Mucosa of rectum (tissue), 2 donors: ENCODE measurements at regions not wholly inside any gene's neighbourhood (a gene's known extent, or its start where the extent isn't known, plus 50 kb on each side); places are given as distances from the start of the nearest gene placed in this dataset.

Experiments
- H3K27ac ChIP-seq, 2 donors: one replicate each; pipeline ENCODE4 v1.7.0; 2013; ENCODE audit warnings: inconsistent platforms in 2 of 2, low read depth in 2 of 2, low read length in 2 of 2
- H3K27me3 ChIP-seq, 2 donors: one replicate each; pipeline ENCODE4 v1.7.0; 2013; ENCODE audit warnings: low read length in 2 of 2; ENCODE audit not compliant: control insufficient read depth in 2 of 2, insufficient read depth in 2 of 2
- H3K36me3 ChIP-seq, 2 donors: one replicate each; pipeline ENCODE4 v1.7.0; 2013; ENCODE audit warnings: low read length in 2 of 2; ENCODE audit not compliant: control insufficient read depth in 2 of 2, insufficient read depth in 2 of 2
- H3K4me1 ChIP-seq, 2 donors: one replicate each; pipeline ENCODE4 v1.7.0; 2013; ENCODE audit warnings: low read length in 2 of 2, mild to moderate bottlenecking in 1 of 2; ENCODE audit not compliant: control insufficient read depth in 2 of 2, insufficient read depth in 2 of 2
- H3K4me3 ChIP-seq, 2 donors: one replicate each; pipeline ENCODE4 v1.7.0; 2013; ENCODE audit warnings: low read length in 2 of 2
- H3K9ac ChIP-seq, 2 donors: one replicate each; pipeline ENCODE4 v1.7.0; 2013; ENCODE audit warnings: low read length in 2 of 2, low read depth in 1 of 2, mild to moderate bottlenecking in 1 of 2
- H3K9me3 ChIP-seq, 2 donors: one replicate each; pipeline ENCODE4 v1.7.0; 2013; ENCODE audit warnings: low read length in 2 of 2; ENCODE audit not compliant: control insufficient read depth in 2 of 2
- donor health status: healthy.
- donor health status: Normal muscosa, but diverticular disease.

GRCh38 chr2:128552806-128553551, 234.3 kb upstream of the HS6ST1 start:
- no peak overlapping the region for H3K9ac ChIP-seq
- no peaks in the 10 kb centered on the region for H3K4me1 ChIP-seq

DNA sequence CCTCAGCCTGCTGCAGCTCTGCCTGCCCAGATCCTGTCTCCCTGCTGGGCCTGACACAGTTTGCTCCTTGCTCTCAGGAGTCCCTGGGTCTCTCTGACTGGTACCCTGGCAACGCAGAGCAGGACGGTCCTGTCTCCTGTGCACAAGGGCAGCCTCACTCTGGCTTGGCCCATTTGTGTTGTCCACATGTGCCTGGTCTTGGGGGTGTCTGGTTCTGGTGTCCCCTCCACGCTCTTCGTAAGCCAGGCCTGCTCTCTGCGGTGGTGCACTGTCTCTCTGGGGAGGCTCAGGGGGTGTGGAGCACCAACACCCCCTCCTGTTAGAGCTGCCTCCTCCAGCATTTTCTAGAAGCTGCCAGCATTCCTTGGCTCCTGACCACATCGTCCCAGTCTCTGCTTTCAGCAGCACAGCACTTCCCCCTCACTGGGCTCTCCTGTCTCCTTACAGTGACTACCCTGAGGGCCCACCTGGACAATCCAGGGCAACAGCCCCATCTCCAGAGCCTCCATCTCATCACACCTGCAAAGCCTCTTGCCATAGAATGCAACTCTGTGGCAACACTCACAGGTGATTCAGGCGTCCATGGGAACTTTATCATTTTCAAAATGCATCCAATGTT, 235.6 kb upstream of the HS6ST1 start:
- Histone ChIP-seq H3K36me3 (no peaks in the 10 kb centered on the region), H3K27me3 (no peaks in the 10 kb centered on the region), H3K9me3 (no peaks in the 10 kb centered on the region), H3K4me1 (no peaks in the 10 kb centered on the region), H3K9ac (no peak overlapping the region), H3K4me3 (no peak overlapping the region), H3K27ac (no peak overlapping the region)

More at GRCh38 chr2:128552806-128553551, 234.3 kb upstream of the HS6ST1 start:
- Histone ChIP-seq H3K4me3 (no peak overlapping the region), H3K27ac (no peak overlapping the region), H3K27me3 (no peaks in the 10 kb centered on the region), H3K36me3 (no peaks in the 10 kb centered on the region), H3K9me3 (no peaks in the 10 kb centered on the region)

DNA sequence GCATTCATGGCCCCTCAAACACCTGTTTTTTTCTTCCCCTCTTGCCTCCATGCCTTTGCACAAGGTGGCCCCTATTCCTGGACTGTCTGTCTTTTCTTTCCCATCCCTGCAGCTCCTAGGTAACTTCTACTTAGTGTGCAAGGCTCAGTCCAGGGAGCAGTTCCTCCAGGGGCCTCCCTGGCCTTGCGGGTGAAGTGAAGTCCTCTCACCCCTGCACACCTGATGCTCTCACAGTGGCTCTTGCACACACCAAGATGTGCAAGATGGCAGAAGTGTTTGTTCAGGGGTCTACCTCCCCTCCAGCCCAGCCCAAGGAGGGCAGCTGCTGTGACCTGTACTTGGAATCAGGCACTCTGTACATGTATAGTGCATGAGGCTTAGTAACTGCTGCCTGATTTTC, 236.8 kb upstream of the HS6ST1 start:
- Histone ChIP-seq H3K27ac (no peak overlapping the region), H3K9ac (no peak overlapping the region), H3K36me3 (no peaks in the 10 kb centered on the region), H3K4me3 (no peak overlapping the region), H3K27me3 (no peaks in the 10 kb centered on the region), H3K4me1 (no peaks in the 10 kb centered on the region), H3K9me3 (no peaks in the 10 kb centered on the region)

- Histone ChIP-seq H3K9ac (no peak overlapping the region), H3K4me1 (no peaks in the 10 kb centered on the region), H3K27ac (no peak overlapping the region), H3K36me3 (no peaks in the 10 kb centered on the region), H3K27me3 (no peaks in the 10 kb centered on the region), H3K4me3 (no peak overlapping the region), H3K9me3 (no peaks in the 10 kb centered on the region)
Observed at GRCh38 chr2:128556089-128556488, 237.4 kb upstream of the HS6ST1 start.

GRCh38 chr2:128556633-128557032, 238.0 kb upstream of the HS6ST1 start:
- Histone ChIP-seq H3K9me3 (no peaks in the 10 kb centered on the region), H3K9ac (no peak overlapping the region), H3K36me3 (no peaks in the 10 kb centered on the region), H3K27me3 (no peaks in the 10 kb centered on the region), H3K4me3 (no peak overlapping the region), H3K4me1 (no peaks in the 10 kb centered on the region), H3K27ac (no peak overlapping the region)

DNA sequence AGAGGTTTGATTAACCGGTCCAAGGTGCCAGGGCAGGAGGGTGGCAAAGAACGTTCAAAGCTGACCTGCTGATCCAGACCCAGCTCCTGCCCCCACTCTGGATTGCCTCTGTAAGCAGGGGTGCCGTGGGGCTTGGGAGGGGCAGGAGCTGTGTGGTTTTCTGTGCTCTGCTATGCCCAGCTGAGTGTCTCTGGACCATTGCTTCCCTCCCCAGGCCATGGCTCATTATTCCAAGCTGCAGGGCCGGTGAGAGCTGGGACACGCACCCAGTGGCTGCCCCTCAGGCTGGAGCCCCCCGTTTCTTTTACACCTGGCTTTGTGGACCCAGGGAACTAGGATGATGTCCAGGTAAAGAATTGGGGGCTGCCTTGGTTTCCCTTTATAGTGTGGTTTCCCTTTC, 238.4 kb upstream of the HS6ST1 start:
- H3K27me3 ChIP-seq: no peaks in the 10 kb centered on the region
- H3K4me1 ChIP-seq: no peaks in the 10 kb centered on the region
- no peaks in the 10 kb centered on the region for H3K36me3 ChIP-seq
- H3K27ac ChIP-seq: no peak overlapping the region
- no peaks in the 10 kb centered on the region for H3K9me3 ChIP-seq
- H3K4me3 ChIP-seq: no peak overlapping the region
- no peak overlapping the region for H3K9ac ChIP-seq

DNA sequence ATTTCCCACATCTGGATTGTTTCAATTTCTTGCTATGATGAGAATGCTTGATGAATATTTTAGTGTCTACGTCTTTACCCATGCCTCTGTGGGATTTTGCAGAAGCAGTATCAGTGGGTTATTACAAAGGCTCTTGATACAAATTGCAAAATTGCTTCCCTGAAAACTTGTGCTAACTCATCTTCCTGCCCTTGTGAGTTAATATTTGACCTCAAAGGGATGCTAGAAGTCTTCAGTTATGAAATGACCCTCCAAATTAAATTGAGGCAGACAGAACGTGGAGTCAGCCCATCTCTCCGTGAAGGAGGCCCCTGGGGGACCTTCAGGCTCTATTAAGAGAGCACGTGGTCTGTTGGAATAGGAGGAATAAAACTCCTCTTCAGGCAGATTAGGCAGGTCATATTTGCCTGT, 239.2 kb upstream of the HS6ST1 start:
- Histone ChIP-seq H3K9ac (no peak overlapping the region), H3K36me3 (no peaks in the 10 kb centered on the region), H3K27ac (no peak overlapping the region), H3K9me3 (no peaks in the 10 kb centered on the region), H3K4me1 (peaks cover 0 to under 1% of the 10 kb centered on the region in 2 donors), H3K27me3 (no peaks in the 10 kb centered on the region), H3K4me3 (no peak overlapping the region)

DNA sequence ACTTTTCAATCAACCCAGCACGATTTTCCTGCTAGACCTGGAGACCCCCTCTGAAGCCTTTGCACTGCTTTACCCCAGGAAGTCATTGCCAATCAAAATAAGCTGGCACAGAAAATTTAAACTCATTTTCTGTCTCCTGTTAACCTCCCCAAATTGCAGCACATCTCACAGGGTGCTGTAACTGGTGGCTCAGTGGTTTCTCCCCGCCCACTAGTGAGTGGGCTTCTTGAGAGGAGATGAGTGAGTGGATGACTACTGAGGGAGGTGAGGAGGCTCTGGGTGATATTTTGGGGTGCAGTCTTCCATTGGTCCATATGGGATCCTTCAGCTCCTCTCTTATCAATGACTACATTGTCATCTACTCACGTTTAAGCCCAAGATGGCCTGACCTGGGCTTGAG, 239.8 kb upstream of the HS6ST1 start:
- H3K36me3 ChIP-seq: no peaks in the 10 kb centered on the region
- no peak overlapping the region for H3K9ac ChIP-seq
- H3K4me1 ChIP-seq: peaks cover 0 to 2% of the 10 kb centered on the region in 2 donors
- H3K9me3 ChIP-seq: no peaks in the 10 kb centered on the region
- no peak overlapping the region for H3K27ac ChIP-seq
- no peaks in the 10 kb centered on the region for H3K27me3 ChIP-seq
- H3K4me3 ChIP-seq: no peak overlapping the region

GRCh38 chr2:128558895-128559532, 240.3 kb upstream of the HS6ST1 start:
- no peaks in the 10 kb centered on the region for H3K27me3 ChIP-seq
- H3K36me3 ChIP-seq: no peaks in the 10 kb centered on the region
- no peak overlapping the region for H3K4me3 ChIP-seq
- H3K9ac ChIP-seq: no peak overlapping the region
- H3K4me1 ChIP-seq: peaks cover 0 to 2% of the 10 kb centered on the region in 2 donors
- H3K27ac ChIP-seq: no peak overlapping the region
- no peaks in the 10 kb centered on the region for H3K9me3 ChIP-seq
